ENCODE measurements at regions not wholly inside any gene's neighbourhood (a gene's known extent, or its start where the extent isn't known, plus 50 kb on each side); places are given as distances from the start of the nearest gene placed in this dataset.

GRCh38 chr11:134512571-134513538 lies 100.8 kb upstream of the B3GAT1 start:
- TF ChIP-seq EZH2 (IDR thresholded peaks at IDR 0.05; ENCODE audit: low read depth) (no peak), CTCF (conservative IDR thresholded peaks at IDR 0.05) (no peak)
